ENCODE measurements at regions not wholly inside any gene's neighbourhood (a gene's known extent, or its start where the extent isn't known, plus 50 kb on each side); places are given as distances from the start of the nearest gene placed in this dataset.
"Not testable (repeated sequence)": the region's sequence is repeated elsewhere in the genome, so short reads cannot be mapped to it uniquely, and the experiment has no call there.

GRCh38 chr7:24052572-24053260 is 231.3 kb upstream of the NPY start:
- DNase-seq (ENCODE audit: low read depth in 2 of 2) = no peak

DNA sequence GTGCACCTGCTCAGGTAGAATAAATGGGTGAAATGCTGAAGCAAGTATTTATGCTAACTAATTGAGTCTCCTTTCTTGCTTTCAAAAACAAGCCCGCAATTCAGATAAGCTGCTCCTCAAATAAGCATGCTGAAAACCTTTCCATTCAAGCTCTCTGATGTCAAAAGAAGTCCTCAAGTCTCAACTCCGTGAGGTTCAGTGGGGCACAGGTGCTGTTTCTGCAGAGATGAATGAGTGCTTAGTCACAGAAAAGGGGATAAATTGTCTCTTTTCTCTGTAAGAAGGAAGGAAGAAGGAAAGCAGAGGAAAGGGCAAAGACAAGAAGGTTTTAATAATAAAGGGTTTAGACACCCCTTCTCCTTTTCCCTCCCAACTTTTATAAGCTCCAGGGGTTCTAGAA is 229.8 kb upstream of the NPY start:
- DNase-seq (ENCODE audit: low read depth in 2 of 2) = no peak

GRCh38 chr7:24057243-24057642 is 226.7 kb upstream of the NPY start:
- no peak for DNase-seq (ENCODE audit: low read depth in 2 of 2)

- no peak for DNase-seq (ENCODE audit: low read depth in 2 of 2)
These were observed 225.0 kb upstream of the NPY start for GRCh38 chr7:24058953-24059352.

DNA sequence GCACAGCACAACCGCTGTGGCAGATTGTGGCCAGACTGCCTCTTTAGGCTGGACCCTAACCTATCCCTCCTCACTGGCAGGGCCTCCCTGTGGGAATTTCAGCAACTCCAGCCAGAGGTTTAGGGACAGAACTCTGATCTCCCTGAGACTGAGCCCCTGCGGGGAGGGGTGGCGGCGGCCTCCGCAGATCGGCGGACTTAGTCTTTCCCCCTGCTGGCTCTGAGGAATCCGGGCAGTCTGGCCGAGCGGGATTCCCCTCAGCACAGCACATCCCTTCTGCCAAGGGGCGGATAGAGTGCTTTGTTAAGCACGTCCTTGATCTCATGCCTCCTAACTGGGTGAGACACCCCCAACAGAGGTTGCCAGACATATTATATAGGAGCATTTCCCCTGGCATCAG is 224.2 kb upstream of the NPY start:
- no peak for DNase-seq (ENCODE audit: low read depth in 2 of 2)

DNA sequence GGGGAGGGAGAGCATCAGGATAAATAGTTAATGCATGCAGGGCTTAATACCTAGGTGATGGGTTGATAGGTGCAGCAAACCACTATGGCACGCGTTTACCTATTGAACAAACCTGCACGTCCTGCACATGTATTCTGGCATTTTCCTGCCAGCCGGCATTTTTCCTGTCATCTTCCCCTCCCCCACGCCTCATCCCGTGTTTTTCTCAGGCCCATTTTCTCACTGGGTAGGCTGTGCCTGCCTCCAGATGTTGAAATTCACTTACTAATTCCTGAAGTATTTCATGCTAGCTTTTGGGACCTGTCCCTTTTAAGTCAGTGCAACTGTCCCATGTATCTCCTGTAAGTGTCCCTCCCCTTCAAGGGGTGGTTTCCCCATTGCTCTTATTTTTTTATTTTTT is 220.3 kb upstream of the NPY start:
- no peak for DNase-seq (ENCODE audit: low read depth in 2 of 2)

DNA sequence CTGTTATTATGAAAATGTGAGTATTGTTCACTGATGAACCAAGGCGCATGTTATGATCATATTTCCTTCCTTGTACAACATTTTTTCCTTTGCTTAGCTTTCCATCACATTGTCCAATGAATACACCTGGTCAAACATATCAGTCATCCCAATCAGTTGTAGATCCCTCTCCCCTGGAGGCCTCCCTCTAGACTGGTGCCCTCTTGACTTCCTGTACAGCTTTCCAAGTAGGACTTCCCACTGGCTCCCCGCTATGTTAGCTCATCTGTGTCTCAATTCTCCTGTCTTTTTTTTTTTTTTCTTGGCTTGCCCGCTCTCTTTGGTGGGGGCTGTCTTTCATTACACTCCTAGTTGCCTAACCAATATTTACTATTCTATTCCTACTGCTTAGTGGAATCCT is 214.2 kb upstream of the NPY start:
- no peak for DNase-seq (ENCODE audit: low read depth in 2 of 2)

GRCh38 chr7:24073651-24074420 is 210.2 kb upstream of the NPY start:
- no peak for DNase-seq (ENCODE audit: low read depth in 2 of 2)

DNA sequence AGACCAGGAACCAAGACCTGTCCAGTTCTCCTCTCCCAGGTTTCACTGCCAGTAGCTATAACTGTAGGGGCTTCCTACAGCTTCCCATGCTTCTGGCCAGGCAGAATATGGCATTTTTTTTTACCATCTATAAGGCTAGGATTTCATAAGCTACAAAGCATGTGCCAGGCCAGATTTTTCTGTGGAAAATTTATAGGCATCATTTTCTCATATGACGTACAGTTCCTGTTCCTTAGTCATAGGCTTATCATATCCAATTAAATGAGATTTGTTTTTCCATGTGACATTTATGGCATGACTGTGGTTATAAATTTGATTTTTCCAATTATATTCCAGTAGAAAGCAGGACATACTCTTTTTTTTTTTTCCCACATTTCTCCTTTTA is 208.6 kb upstream of the NPY start:
- DNase-seq (ENCODE audit: low read depth in 2 of 2) = no peak

DNA sequence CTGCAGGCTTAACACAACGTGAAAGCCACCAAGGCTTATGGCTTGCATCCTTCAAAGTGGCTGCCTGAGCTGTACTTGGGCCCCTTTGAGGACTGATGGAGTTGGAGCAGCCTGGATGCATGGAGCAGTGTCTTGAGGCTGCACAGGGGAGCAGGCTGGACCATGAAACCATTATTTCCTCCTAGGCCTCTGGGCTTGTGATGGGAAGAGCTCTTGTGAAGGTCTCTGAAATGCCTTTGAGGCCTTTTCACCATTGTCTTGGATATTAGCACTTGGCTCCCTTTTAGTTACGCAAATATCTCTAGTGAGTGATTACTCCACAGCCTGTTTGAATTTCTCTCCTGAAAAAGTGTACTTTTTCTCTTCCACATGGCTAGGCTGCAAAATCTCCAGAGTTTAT is 201.2 kb upstream of the NPY start:
- no peak for DNase-seq (ENCODE audit: low read depth in 2 of 2)

GRCh38 chr7:24102988-24103387 is 181.0 kb upstream of the NPY start:
- no peak for DNase-seq (ENCODE audit: low read depth in 2 of 2)

DNA sequence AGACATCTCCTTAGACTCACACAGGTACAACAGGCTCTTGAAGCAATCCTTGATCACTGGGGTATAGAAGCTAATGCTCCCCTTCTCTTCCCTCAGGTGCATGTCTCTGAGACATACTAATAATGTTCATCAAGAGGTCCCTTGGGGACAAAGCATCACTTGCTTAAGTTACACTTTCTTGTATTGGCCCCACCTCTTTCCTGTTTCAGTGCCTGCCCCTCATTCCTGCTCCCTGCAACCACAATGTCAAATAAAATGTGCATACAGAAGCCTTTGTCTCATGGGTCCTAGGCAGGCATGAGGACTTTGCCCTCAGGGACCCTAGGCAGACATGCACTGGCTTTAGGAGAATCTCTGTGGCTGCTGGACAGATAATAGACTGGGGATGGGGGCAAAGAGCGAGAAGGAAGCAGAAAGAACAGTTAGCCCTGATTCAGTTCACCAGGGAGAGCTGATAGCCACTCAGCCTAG is 175.0 kb upstream of the NPY start:
- no peak for DNase-seq (ENCODE audit: low read depth in 2 of 2)

GRCh38 chr7:24110056-24110455 is 173.9 kb upstream of the NPY start:
- no peak for DNase-seq (ENCODE audit: low read depth in 2 of 2)

GRCh38 chr7:24113506-24113905 is 170.5 kb upstream of the NPY start:
- no peak for DNase-seq (ENCODE audit: low read depth in 2 of 2)

DNA sequence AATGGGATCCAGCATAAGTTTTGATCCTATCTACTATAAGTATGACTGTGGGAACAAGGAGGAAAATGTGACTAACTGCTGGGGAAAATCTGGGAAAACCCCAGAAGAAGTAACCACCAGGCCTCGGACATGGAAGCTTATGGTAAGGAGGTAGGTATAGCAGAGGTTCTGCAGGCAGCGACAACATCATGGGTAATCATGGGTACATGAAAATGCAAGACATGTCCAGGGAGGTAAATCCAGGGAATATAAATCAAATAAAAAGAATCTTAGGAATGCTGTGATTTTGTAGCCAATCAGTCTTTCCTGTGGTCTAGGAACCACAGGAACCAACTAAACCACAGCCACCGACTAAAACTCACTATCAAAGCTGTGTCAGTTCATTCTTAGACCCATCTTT is 168.3 kb upstream of the NPY start:
- no peak for DNase-seq (ENCODE audit: low read depth in 2 of 2)

GRCh38 chr7:24117903-24118499 is 166.0 kb upstream of the NPY start:
- DNase-seq (ENCODE audit: low read depth in 2 of 2) = not testable (repeated sequence)

DNA sequence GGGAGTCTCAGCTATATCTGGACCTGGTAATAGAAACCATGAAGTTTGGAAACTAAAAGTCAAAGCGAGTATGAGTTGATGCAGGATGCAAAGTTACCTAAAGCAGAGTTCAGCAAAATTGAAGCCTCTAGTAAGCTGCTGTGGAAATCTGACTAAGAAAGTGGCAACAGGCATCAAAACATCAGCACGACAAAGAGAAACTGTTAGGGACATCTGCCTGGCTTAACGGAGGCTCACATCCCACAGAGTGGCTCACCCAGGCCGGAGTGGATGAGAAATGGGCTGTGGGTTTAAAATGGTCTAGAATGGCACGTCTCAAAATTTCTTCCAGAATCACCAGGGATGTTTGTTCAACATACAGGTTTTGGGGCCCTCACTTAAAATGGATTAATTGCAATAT is 164.1 kb upstream of the NPY start:
- no peak for DNase-seq (ENCODE audit: low read depth in 2 of 2)

DNA sequence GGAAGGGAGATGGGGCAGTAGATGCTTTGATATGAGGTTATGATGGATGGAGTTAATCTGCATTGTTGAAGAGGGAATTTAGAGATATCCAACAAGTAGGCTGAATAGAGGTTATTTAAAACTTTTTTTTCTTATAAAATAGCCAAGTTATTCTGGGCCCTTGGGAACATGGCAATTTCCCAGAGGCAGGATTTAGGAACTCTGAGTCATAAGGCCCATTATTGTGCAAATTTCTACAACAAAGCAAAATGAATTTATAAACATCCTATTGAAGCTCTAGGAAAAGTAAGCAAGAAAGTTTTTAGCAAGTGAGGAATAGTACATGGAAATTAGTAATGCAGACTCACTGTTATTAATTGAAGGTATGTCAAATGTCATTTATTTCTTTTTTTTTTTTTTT is 160.9 kb upstream of the NPY start:
- DNase-seq (ENCODE audit: low read depth in 2 of 2) = no peak

DNA sequence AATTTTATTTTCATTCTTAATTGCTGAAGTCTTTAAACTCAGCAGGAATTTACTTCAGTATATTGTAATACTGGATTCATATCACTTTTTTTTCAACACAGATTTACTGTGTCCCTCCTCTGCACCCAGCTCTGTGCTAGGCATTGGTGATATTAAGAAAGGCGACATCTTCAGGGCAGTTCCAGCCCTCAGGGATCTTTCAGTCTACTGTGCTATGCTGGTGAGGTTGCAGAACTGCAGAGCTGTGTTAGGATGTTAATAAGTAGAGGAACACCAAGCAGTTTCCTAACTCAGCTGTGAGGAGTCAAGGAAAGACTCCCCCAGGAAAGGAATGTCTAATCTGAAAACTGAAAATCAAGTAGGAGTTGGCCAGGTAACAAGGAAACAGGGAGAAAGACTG is 158.2 kb upstream of the NPY start:
- DNase-seq (ENCODE audit: low read depth in 2 of 2) = no peak

- no peak for DNase-seq (ENCODE audit: low read depth in 2 of 2)
These were observed 156.1 kb upstream of the NPY start for GRCh38 chr7:24127930-24128329.

- DNase-seq (ENCODE audit: low read depth in 2 of 2) = no peak
These were observed 154.4 kb upstream of the NPY start for GRCh38 chr7:24129597-24129996.

DNA sequence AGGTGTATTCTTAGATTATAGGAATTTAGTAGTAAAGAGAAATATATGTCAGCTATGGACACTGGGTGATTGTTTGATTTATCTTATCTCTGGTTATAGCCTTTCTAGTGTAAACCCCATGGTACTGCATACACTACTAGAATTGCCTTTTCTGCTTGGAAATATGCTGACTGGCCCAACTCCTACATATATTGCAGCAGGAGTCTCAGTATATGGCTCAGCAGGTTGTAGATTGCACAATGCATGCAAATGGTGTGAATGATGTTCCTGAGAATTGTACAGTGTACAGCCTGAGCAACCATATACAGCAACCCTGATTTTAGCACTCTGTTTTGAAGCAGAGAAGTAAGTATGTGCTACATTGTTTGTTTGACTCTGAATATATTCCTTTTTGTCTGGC is 153.4 kb upstream of the NPY start:
- no peak for DNase-seq (ENCODE audit: low read depth in 2 of 2)

GRCh38 chr7:24133691-24134090 is 150.3 kb upstream of the NPY start:
- DNase-seq (ENCODE audit: low read depth in 2 of 2) = no peak

Data from stimulated activated CD4-positive, alpha-beta T cell treated with anti-CD3 and anti-CD28 coated beads, Interleukin-15, amount 100 ng/mL, for 48 hours (primary cell).